Neural cell (in vitro differentiated cells): ENCODE measurements at regions not wholly inside any gene's neighbourhood (a gene's known extent, or its start where the extent isn't known, plus 50 kb on each side); places are given as distances from the start of the nearest gene placed in this dataset.

ENCODE experiments used
- H2AFZ ChIP-seq: fragments of 200-600, 300-800 bp; sonication (generic), shearing (Covaris generic); 2 replicates; pipeline ENCODE4 v1.6.0; 2014; ENCODE audit warnings: low read depth, mild to moderate bottlenecking, antibody characterized with exemption, low read length, moderate library complexity
- H3F3A ChIP-seq: fragments of 200-600 bp; shearing (Covaris generic); 2 replicates; pipeline ENCODE4 v1.6.1; 2016; ENCODE audit warnings: mild to moderate bottlenecking, moderate library complexity, mixed read lengths, antibody characterized with exemption, low read length; ENCODE audit not compliant: insufficient read depth, poor library complexity, severe bottlenecking
- H3K27ac ChIP-seq: fragments of 200-600, 300-800 bp; sonication (generic), shearing (Covaris generic); 2 replicates; pipeline ENCODE4 v1.5.1; 2014; ENCODE audit warnings: mild to moderate bottlenecking, low read length, moderate library complexity
- H3K27me3 ChIP-seq: fragments of 300-800, 200-600 bp; sonication (generic), shearing (Covaris generic); 2 replicates; pipeline ENCODE4 v1.6.0; 2014; ENCODE audit warnings: mild to moderate bottlenecking, low read depth, low read length, moderate library complexity; ENCODE audit not compliant: insufficient read depth
- H3K36me3 ChIP-seq: fragments of 300-800, 200-600 bp; sonication (generic), shearing (Covaris generic); 2 replicates; pipeline ENCODE4 v1.5.1; 2014; ENCODE audit warnings: mild to moderate bottlenecking, antibody characterized with exemption, low read length, moderate library complexity; ENCODE audit not compliant: insufficient read depth
- H3K4me2 ChIP-seq: fragments of 300-800, 200-600 bp; sonication (generic), shearing (Covaris generic); 2 replicates; pipeline ENCODE4 v1.6.0; 2014; ENCODE audit warnings: mild to moderate bottlenecking, low read length
- H3K4me3 ChIP-seq: fragments of 300-800, 200-600 bp; sonication (generic), shearing (Covaris generic); 2 replicates; pipeline ENCODE4 v1.5.1; 2014; ENCODE audit warnings: mild to moderate bottlenecking, low read length, moderate library complexity
- H3K79me2 ChIP-seq: fragments of 200-600 bp; shearing (Covaris generic); replicated peaks from 2 replicates; pipeline ENCODE4 v1.6.0; 2014; ENCODE audit warnings: mild to moderate bottlenecking, low read length, moderate library complexity; ENCODE audit not compliant: insufficient read depth
- H3K9ac ChIP-seq: fragments of 300-800, 200-600 bp; sonication (generic), shearing (Covaris generic); 2 replicates; pipeline ENCODE4 v1.6.1; 2016; ENCODE audit warnings: mild to moderate bottlenecking, low read length, mixed read lengths
- H3K9me2 ChIP-seq: fragments of 200-600 bp; shearing (Covaris generic); 2 replicates; pipeline ENCODE4 v1.6.1; 2016; ENCODE audit warnings: mild to moderate bottlenecking, low read length, mixed read lengths; ENCODE audit not compliant: insufficient read depth
- H3K9me3 ChIP-seq: fragments of 200-600, 300-800 bp; sonication (generic), shearing (Covaris generic); 2 replicates; pipeline ENCODE4 v1.6.1; 2016; ENCODE audit warnings: mild to moderate bottlenecking, mixed run types, low read length, moderate library complexity, mixed read lengths
- H4K20me1 ChIP-seq: fragments of 200-600 bp; shearing (Covaris generic); 2 replicates; pipeline ENCODE4 v1.6.1; 2016; ENCODE audit warnings: mild to moderate bottlenecking, mixed run types; ENCODE audit not compliant: insufficient read depth
- EP300 ChIP-seq: fragments of 450-650 bp; conservative IDR thresholded peaks from 2 replicates; pipeline ENCODE4 v1.6.1; 2014; ENCODE audit warnings: antibody characterized with exemption, mild to moderate bottlenecking, moderate library complexity; ENCODE audit not compliant: poor library complexity, severe bottlenecking
- EZH2 ChIP-seq: fragments of 200-600, 300-800 bp; shearing (Covaris generic), sonication (generic); IDR thresholded peaks from 2 replicates; pipeline ENCODE4 v1.6.1; 2014; ENCODE audit warnings: antibody characterized with exemption, low read length, borderline replicate concordance, mild to moderate bottlenecking; ENCODE audit not compliant: insufficient read depth, poor library complexity, severe bottlenecking
- MXI1 ChIP-seq: fragments of 450-650 bp; conservative IDR thresholded peaks from 2 replicates; pipeline ENCODE4 v1.6.1; 2014; ENCODE audit warnings: antibody characterized with exemption, mild to moderate bottlenecking; ENCODE audit not compliant: poor library complexity, severe bottlenecking
- POLR2AphosphoS5 ChIP-seq: IDR thresholded peaks from 2 replicates; pipeline ENCODE4 v1.6.1; 2012
- RAD21 ChIP-seq: fragments of 450-650 bp; conservative IDR thresholded peaks from 2 replicates; pipeline ENCODE4 v1.6.1; 2014; ENCODE audit warnings: antibody characterized with exemption, mild to moderate bottlenecking, moderate library complexity
- REST ChIP-seq: IDR thresholded peaks from 2 replicates; pipeline ENCODE4 v1.6.1; 2012; ENCODE audit warnings: borderline replicate concordance
- SMC3 ChIP-seq: fragments of 450-650 bp; conservative IDR thresholded peaks from 2 replicates; pipeline ENCODE4 v1.6.1; 2014; ENCODE audit warnings: antibody characterized with exemption, mild to moderate bottlenecking, moderate library complexity; ENCODE audit not compliant: poor library complexity
- TAF1 ChIP-seq: IDR thresholded peaks from 2 replicates; pipeline ENCODE4 v1.6.1; 2012; ENCODE audit warnings: low read depth
- TF ChIP-seq, protein P1 (sequence below): fragments of 450-650 bp; IDR thresholded peaks from 2 replicates; pipeline ENCODE4 v1.5.1; 2014; ENCODE audit warnings: antibody characterized with exemption, mild to moderate bottlenecking, moderate library complexity; ENCODE audit not compliant: poor library complexity, severe bottlenecking

DNA sequence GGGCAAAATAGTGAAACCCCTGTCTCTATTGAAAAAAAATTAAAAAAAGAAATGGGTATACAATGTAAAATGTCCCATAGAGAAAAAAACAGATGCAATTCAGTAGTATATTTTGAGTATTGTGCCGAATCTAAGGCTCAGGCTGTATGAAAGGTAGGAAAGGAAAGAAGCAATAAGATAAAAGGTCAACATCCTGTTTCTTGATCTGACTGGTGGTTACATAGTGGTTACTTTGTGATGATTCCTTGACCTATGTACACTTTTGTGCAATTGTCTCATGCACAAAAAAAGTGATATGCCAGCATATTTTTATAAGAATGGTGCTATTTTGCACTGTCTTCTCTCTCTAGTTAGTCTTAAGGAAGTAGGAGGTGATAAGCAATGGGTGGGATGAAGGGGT lies 1333.7 kb upstream of the TMEFF2 start:
- Histone ChIP-seq H3K9me3 (no peaks in the 10 kb centered on the region), H4K20me1 (no peaks in the 10 kb centered on the region), H3F3A (peaks cover 3% of the 10 kb centered on the region), H2AFZ (no peak overlapping the region), H3K4me2 (no peak overlapping the region), H3K79me2 (no peaks in the 10 kb centered on the region), H3K4me3 (no peak overlapping the region), H3K9ac (no peak overlapping the region), H3K27ac (no peak overlapping the region), H3K9me2 (no peaks in the 10 kb centered on the region), H3K27me3 (no peaks in the 10 kb centered on the region), H3K36me3 (no peaks in the 10 kb centered on the region)
- TF ChIP-seq SMC3 (no peak), EP300 (no peak), POLR2AphosphoS5 (no peak), EZH2 (no peak), TAF1 (no peak)
- TF ChIP-seq, protein P1, sequence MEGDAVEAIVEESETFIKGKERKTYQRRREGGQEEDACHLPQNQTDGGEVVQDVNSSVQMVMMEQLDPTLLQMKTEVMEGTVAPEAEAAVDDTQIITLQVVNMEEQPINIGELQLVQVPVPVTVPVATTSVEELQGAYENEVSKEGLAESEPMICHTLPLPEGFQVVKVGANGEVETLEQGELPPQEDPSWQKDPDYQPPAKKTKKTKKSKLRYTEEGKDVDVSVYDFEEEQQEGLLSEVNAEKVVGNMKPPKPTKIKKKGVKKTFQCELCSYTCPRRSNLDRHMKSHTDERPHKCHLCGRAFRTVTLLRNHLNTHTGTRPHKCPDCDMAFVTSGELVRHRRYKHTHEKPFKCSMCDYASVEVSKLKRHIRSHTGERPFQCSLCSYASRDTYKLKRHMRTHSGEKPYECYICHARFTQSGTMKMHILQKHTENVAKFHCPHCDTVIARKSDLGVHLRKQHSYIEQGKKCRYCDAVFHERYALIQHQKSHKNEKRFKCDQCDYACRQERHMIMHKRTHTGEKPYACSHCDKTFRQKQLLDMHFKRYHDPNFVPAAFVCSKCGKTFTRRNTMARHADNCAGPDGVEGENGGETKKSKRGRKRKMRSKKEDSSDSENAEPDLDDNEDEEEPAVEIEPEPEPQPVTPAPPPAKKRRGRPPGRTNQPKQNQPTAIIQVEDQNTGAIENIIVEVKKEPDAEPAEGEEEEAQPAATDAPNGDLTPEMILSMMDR: no peak

- Histone ChIP-seq H3F3A (peaks cover 3% of the 10 kb centered on the region), H3K27me3 (no peaks in the 10 kb centered on the region), H4K20me1 (no peaks in the 10 kb centered on the region), H3K27ac (no peak overlapping the region), H3K4me2 (no peak overlapping the region), H3K9me2 (no peaks in the 10 kb centered on the region), H2AFZ (no peak overlapping the region), H3K9me3 (no peaks in the 10 kb centered on the region), H3K4me3 (no peak overlapping the region), H3K79me2 (no peaks in the 10 kb centered on the region), H3K9ac (no peak overlapping the region), H3K36me3 (no peaks in the 10 kb centered on the region)
- TF ChIP-seq RAD21 (no peak), EZH2 (no peak), EP300 (no peak), MXI1 (no peak), REST (no peak), TAF1 (no peak), SMC3 (no peak), POLR2AphosphoS5 (no peak)
- TF ChIP-seq, protein P1: no peak
Observed at GRCh38 chr2:193527146-193527545, 1332.4 kb upstream of the TMEFF2 start.
